Spleen (tissue), 11 donors: ENCODE measurements at regions not wholly inside any gene's neighbourhood (a gene's known extent, or its start where the extent isn't known, plus 50 kb on each side); places are given as distances from the start of the nearest gene placed in this dataset.
"Not testable (repeated sequence)": the region's sequence is repeated elsewhere in the genome, so short reads cannot be mapped to it uniquely, and the experiment has no call there.

ENCODE experiments used
- DNase-seq: peaks from one replicate; pipeline ENCODE4 v3.0.0-alpha.2; 2020
- H3K27ac ChIP-seq, 8 donors: fragments of 200-600 bp; sonication (generic) in 7 of 8; 1 replicate in 4 of 8; 2 replicates in 4 of 8; pipeline versions ENCODE4 v1.5.0 to v1.8.0; 2016 to 2021; ENCODE audit warnings: inconsistent platforms in 4 of 8, mild to moderate bottlenecking in 4 of 8, moderate library complexity in 1 of 8
- H3K27me3 ChIP-seq, 7 donors: fragments of 200-600 bp; sonication (generic) in 6 of 7; replicated peaks in 1 of 7; 1 replicate in 4 of 7; 2 replicates in 3 of 7; pipeline versions ENCODE4 v1.5.0 to v1.8.0; 2016 to 2021; ENCODE audit warnings: inconsistent platforms in 3 of 7, mild to moderate bottlenecking in 1 of 7
- H3K36me3 ChIP-seq, 6 donors: fragments of 200-600 bp; sonication (generic) in 5 of 6; 1 replicate in 4 of 6; 2 replicates in 2 of 6; pipeline versions ENCODE4 v1.5.0 to v1.8.0; 2016 to 2021; ENCODE audit warnings: inconsistent platforms in 2 of 6
- H3K4me1 ChIP-seq, 6 donors: fragments of 200-600 bp; sonication (generic) in 5 of 6; 1 replicate in 3 of 6; 2 replicates in 3 of 6; pipeline versions ENCODE4 v1.5.0 to v1.8.0; 2016 to 2021; ENCODE audit warnings: inconsistent platforms in 3 of 6
- H3K4me3 ChIP-seq, 8 donors: fragments of 200-600 bp; sonication (generic) in 7 of 8; 1 replicate in 4 of 8; 2 replicates in 4 of 8; pipeline versions ENCODE4 v1.5.0 to v1.8.0; 2016 to 2021; ENCODE audit warnings: inconsistent platforms in 4 of 8, mild to moderate bottlenecking in 4 of 8, moderate library complexity in 2 of 8
- H3K9me3 ChIP-seq, 8 donors: fragments of 200-600 bp; sonication (generic) in 7 of 8; 1 replicate in 4 of 8; 2 replicates in 4 of 8; pipeline versions ENCODE4 v1.5.0 to v1.8.0; 2016 to 2021; ENCODE audit warnings: inconsistent platforms in 4 of 8
- POLR2A ChIP-seq, 3 donors: fragments of 450-650 bp; IDR thresholded peaks; one replicate each; pipeline ENCODE4 v1.5.1; 2017; ENCODE audit warnings: antibody characterized with exemption in 3 of 3, mild to moderate bottlenecking in 1 of 3
- POLR2AphosphoS5 ChIP-seq, 3 donors: sonication (generic); formaldehyde crosslinking; IDR thresholded peaks; one replicate each; pipeline ENCODE4 v1.5.1; 2017; ENCODE audit warnings: antibody characterized with exemption in 3 of 3
- WGBS, 5 donors: extraction: QIAGEN DNeasy Blood & Tissue Kit in 3 of 5; methylation state at CpG; one replicate each; pipeline versions ENCODE4 v1.1.5 to v1.1.7; 2013 to 2018; 5-methylcytosine and 5-hydroxymethylcytosine counted together
- intact Hi-C: fragments of 100-400 bp; cut with DNase I; formaldehyde crosslinking; loops from one replicate; pipeline ENCODE4 v1.15.0; 2023; ENCODE audit warnings: low total_unique reads
- TF ChIP-seq, protein P1 (sequence below), 11 experiments: fragments of 200-600 bp in 7 of 11; fragments of 450-650 bp in 4 of 11; sonication (generic) in 4 of 11; IDR thresholded peaks in 8 of 11; conservative IDR thresholded peaks in 3 of 11; 1 replicate in 7 of 11; 2 replicates in 4 of 11; pipeline versions ENCODE4 v1.4.0 to v1.8.0; 2016 to 2021; ENCODE audit warnings: antibody characterized with exemption in 11 of 11, inconsistent platforms in 4 of 11, mild to moderate bottlenecking in 1 of 11
- donor health status: healthy with polysubstance abuse.
- donor health status: DM: no; HTN: no; CAD: no; lungs with moderate emphysema.
- donor health status: DM: no; HTN: no; CAD: no.
- donor health status: Bipolar disorder and iron deficiency.
- donor health status: healthy.
- donor health status: DM: no; HTN: no; CAD: no.
- donor health status: DM: yes; HTN: yes; CAD: no.

DNA sequence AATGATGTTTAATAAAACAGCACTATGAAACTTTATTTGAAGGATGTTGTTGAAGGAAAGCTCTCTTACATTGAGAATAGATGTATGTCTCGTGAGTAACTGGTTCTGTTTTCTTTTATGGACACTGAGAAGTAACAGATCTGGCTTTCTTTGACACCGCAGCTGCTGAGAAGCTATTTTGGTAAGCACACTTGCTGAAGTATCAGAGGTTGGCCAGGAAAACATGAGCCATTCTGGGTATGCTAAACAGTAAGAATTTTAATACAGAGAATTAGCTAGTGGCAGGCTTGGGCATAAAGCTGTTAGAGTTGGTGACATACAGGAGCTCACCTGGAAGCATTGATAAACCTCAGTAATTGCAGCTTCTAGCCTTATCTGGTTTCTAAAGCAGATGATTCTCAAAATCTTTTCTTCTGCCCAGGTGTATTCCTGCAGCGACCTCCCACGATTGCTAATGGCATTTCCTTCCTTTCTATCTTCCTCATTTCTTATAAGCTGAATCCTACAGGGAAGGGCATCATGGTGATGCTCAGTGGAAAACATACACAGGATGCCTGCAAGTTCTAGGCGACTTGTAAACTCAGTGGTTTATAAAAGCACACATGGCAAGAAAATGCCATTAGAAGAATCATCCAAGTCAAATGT, 291.6 kb upstream of the SLC16A7 start:
- intact Hi-C loops: no loop called here
- H3K27me3 ChIP-seq: no peaks in the 10 kb centered on the region
- peaks cover 0 to 7% (median 2%) of the 10 kb centered on the region in 8 donors for H3K9me3 ChIP-seq
- no peak overlapping the region for H3K27ac ChIP-seq
- no peaks in the 10 kb centered on the region for H3K36me3 ChIP-seq
- no peak overlapping the region for H3K4me3 ChIP-seq
- TF ChIP-seq POLR2A (IDR thresholded peaks at IDR 0.05) (no peak), POLR2AphosphoS5 (IDR thresholded peaks at IDR 0.05) (no peak)
- TF ChIP-seq, protein P1, sequence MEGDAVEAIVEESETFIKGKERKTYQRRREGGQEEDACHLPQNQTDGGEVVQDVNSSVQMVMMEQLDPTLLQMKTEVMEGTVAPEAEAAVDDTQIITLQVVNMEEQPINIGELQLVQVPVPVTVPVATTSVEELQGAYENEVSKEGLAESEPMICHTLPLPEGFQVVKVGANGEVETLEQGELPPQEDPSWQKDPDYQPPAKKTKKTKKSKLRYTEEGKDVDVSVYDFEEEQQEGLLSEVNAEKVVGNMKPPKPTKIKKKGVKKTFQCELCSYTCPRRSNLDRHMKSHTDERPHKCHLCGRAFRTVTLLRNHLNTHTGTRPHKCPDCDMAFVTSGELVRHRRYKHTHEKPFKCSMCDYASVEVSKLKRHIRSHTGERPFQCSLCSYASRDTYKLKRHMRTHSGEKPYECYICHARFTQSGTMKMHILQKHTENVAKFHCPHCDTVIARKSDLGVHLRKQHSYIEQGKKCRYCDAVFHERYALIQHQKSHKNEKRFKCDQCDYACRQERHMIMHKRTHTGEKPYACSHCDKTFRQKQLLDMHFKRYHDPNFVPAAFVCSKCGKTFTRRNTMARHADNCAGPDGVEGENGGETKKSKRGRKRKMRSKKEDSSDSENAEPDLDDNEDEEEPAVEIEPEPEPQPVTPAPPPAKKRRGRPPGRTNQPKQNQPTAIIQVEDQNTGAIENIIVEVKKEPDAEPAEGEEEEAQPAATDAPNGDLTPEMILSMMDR (IDR thresholded peaks at IDR 0.05 in 8 of 11, conservative IDR thresholded peaks at IDR 0.05 in 3 of 11): no peak
- 58 to 61% (median 61%) methylated on average over 5 of the region's 5 CpGs for WGBS, 5 donors
- DNase-seq: no peak
- no peaks in the 10 kb centered on the region for H3K4me1 ChIP-seq

- Histone ChIP-seq H3K36me3 (no peaks in the 10 kb centered on the region), H3K27me3 (no peaks in the 10 kb centered on the region), H3K4me3 (no peak overlapping the region), H3K4me1 (no peaks in the 10 kb centered on the region), H3K27ac (no peak overlapping the region), H3K9me3 (peaks cover 0 to 5% (median 2%) of the 10 kb centered on the region in 8 donors)
- no peak for DNase-seq
- WGBS, 5 donors: 36 to 58% (median 42%) methylated on average over 4 of the region's 4 CpGs
- TF ChIP-seq, protein P1 (IDR thresholded peaks at IDR 0.05 in 8 of 11, conservative IDR thresholded peaks at IDR 0.05 in 3 of 11): no peak
- TF ChIP-seq POLR2AphosphoS5 (IDR thresholded peaks at IDR 0.05) (no peak), POLR2A (IDR thresholded peaks at IDR 0.05) (no peak)
- intact Hi-C loops: no loop called here
Measured at GRCh38 chr12:59298296-59298695, 297.5 kb upstream of the SLC16A7 start.

GRCh38 chr12:59294221-59294620, 301.6 kb upstream of the SLC16A7 start:
- intact Hi-C loops: no loop called here
- Histone ChIP-seq H3K4me1 (no peaks in the 10 kb centered on the region), H3K36me3 (no peaks in the 10 kb centered on the region), H3K27ac (no peak overlapping the region), H3K4me3 (no peak overlapping the region), H3K27me3 (no peaks in the 10 kb centered on the region), H3K9me3 (no peaks in the 10 kb centered on the region)
- WGBS, 5 donors: 63 to 79% (median 77%) methylated on average over 5 of the region's 5 CpGs
- TF ChIP-seq POLR2A (IDR thresholded peaks at IDR 0.05): no peak
- no peak for TF ChIP-seq POLR2AphosphoS5 (IDR thresholded peaks at IDR 0.05)
- TF ChIP-seq, protein P1 (IDR thresholded peaks at IDR 0.05 in 8 of 11, conservative IDR thresholded peaks at IDR 0.05 in 3 of 11): no peak
- DNase-seq: no peak

GRCh38 chr12:59282999-59283398, 312.8 kb upstream of the SLC16A7 start:
- no peaks in the 10 kb centered on the region for H3K4me1 ChIP-seq
- H3K9me3 ChIP-seq: peaks cover 0 to 3% (median 0%) of the 10 kb centered on the region in 8 donors
- no peak overlapping the region for H3K4me3 ChIP-seq
- H3K27me3 ChIP-seq: no peaks in the 10 kb centered on the region
- no peak for DNase-seq
- 77 to 86% (median 79%) methylated on average over 2 of the region's 2 CpGs for WGBS, 5 donors
- H3K36me3 ChIP-seq: no peaks in the 10 kb centered on the region
- TF ChIP-seq POLR2A (IDR thresholded peaks at IDR 0.05) (no peak), POLR2AphosphoS5 (IDR thresholded peaks at IDR 0.05) (no peak)
- TF ChIP-seq, protein P1 (IDR thresholded peaks at IDR 0.05 in 8 of 11, conservative IDR thresholded peaks at IDR 0.05 in 3 of 11): no peak
- no peak overlapping the region for H3K27ac ChIP-seq
- intact Hi-C loops: no loop called here

GRCh38 chr12:59273561-59273960, 322.3 kb upstream of the SLC16A7 start:
- H3K27ac ChIP-seq, H3K27me3 ChIP-seq, intact Hi-C loops, DNase-seq, H3K4me1 ChIP-seq, H3K36me3 ChIP-seq, H3K4me3 ChIP-seq: not testable (repeated sequence)
- 59 to 95% (median 77%) methylated on average over 1 of the region's 1 CpG for WGBS, 5 donors
- H3K9me3 ChIP-seq: peaks cover 0 to 48% (median 24%) of the 10 kb centered on the region in 8 donors
